OCI-LY1 (cell line): ENCODE measurements at regions not wholly inside any gene's neighbourhood (a gene's known extent, or its start where the extent isn't known, plus 50 kb on each side); places are given as distances from the start of the nearest gene placed in this dataset.

Source experiments
- EZH2 ChIP-seq: fragments of 200-600 bp; sonication (generic), shearing (Covaris generic); IDR thresholded peaks from 2 replicates; pipeline ENCODE4 v1.8.0; 2017; ENCODE audit warnings: borderline replicate concordance, mixed run types, mild to moderate bottlenecking, antibody characterized with exemption, low read length, moderate library complexity, mixed read lengths
- TF ChIP-seq, protein P1 (sequence below): fragments of 200-600 bp; sonication (generic), shearing (Covaris generic); IDR thresholded peaks from 2 replicates; pipeline ENCODE4 v1.5.1; 2017; ENCODE audit warnings: mild to moderate bottlenecking, antibody characterized with exemption, low read length, moderate library complexity, mixed read lengths

DNA sequence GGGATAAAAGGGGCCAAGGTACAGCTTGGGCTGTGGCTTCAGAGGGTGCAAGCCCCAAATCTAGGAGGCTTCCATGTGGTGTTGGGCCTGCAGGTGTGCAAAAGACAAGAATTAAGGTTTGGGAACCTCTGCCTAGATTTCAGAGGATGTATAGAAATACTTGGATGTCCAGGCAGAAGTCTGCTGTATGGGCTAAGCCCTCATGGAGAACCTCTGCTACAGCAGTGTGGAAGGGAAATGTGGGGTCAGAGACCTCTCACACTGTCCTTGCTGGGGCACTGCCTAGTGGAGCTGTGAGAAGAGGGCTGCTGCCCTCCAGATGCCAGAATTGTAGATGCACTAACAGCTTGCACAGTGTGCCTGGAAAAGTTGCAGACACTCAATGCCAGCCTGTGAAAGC, 880.6 kb upstream of the ID2 start:
- TF ChIP-seq, protein P1, sequence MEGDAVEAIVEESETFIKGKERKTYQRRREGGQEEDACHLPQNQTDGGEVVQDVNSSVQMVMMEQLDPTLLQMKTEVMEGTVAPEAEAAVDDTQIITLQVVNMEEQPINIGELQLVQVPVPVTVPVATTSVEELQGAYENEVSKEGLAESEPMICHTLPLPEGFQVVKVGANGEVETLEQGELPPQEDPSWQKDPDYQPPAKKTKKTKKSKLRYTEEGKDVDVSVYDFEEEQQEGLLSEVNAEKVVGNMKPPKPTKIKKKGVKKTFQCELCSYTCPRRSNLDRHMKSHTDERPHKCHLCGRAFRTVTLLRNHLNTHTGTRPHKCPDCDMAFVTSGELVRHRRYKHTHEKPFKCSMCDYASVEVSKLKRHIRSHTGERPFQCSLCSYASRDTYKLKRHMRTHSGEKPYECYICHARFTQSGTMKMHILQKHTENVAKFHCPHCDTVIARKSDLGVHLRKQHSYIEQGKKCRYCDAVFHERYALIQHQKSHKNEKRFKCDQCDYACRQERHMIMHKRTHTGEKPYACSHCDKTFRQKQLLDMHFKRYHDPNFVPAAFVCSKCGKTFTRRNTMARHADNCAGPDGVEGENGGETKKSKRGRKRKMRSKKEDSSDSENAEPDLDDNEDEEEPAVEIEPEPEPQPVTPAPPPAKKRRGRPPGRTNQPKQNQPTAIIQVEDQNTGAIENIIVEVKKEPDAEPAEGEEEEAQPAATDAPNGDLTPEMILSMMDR, result no peak
- no peak for TF ChIP-seq EZH2
